RKO (cell line): ENCODE measurements at regions not wholly inside any gene's neighbourhood (a gene's known extent, or its start where the extent isn't known, plus 50 kb on each side); places are given as distances from the start of the nearest gene placed in this dataset.

Experiments
- DNase-seq: peaks from one replicate; pipeline ENCODE4 v3.0.0-alpha.2; 2016; ENCODE audit warnings: low spot score

GRCh38 chr2:5236249-5236648 lies 455.9 kb upstream of the SOX11 start:
- no peak for DNase-seq

GRCh38 chr2:5242751-5243150 lies 449.4 kb upstream of the SOX11 start:
- DNase-seq: no peak

DNA sequence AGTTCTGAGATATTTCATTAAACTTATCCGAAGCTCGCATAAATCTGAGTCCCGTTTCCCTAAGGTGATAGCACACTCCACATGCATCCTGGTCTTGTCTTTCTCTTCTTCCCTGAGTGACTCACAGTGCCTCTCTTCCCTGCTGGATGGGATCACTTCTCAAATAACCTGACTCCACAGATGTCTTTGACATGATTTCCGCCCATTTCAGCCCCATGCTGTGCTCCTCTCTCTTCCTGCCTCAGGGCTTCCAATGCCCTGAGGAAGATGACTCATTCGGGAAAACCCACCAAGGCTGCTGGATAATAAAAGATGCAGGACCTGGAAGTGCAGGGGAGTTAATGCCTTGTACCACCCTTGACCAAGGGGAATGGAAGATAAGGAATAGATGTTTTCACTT lies 441.7 kb upstream of the SOX11 start:
- DNase-seq: no peak

- DNase-seq: no peak
These were observed 438.9 kb upstream of the SOX11 start for GRCh38 chr2:5253263-5253662.

- DNase-seq: no peak
These were observed 437.3 kb upstream of the SOX11 start for GRCh38 chr2:5254791-5255332.

GRCh38 chr2:5263291-5263690 lies 428.9 kb upstream of the SOX11 start:
- no peak for DNase-seq

GRCh38 chr2:5264361-5264760 lies 427.8 kb upstream of the SOX11 start:
- DNase-seq: no peak

DNA sequence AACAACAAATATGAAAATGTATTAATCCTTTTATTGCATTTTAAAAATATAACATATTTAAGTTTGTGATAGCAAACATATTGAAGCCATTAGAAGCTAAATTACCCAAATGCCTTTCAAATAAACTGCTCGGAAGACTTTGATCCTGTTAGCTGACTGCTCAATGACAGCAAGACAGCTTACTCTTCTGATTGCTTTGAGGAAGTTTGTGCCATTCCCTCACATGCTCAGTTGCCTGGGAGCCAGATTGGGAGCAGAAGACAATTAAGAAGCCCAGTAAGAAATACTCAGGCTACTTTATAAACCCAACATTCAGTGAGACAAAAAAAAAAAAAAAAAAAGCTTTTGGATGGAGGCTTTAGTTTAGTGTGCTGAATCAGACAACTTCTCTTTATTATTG lies 407.1 kb upstream of the SOX11 start:
- DNase-seq: no peak

DNA sequence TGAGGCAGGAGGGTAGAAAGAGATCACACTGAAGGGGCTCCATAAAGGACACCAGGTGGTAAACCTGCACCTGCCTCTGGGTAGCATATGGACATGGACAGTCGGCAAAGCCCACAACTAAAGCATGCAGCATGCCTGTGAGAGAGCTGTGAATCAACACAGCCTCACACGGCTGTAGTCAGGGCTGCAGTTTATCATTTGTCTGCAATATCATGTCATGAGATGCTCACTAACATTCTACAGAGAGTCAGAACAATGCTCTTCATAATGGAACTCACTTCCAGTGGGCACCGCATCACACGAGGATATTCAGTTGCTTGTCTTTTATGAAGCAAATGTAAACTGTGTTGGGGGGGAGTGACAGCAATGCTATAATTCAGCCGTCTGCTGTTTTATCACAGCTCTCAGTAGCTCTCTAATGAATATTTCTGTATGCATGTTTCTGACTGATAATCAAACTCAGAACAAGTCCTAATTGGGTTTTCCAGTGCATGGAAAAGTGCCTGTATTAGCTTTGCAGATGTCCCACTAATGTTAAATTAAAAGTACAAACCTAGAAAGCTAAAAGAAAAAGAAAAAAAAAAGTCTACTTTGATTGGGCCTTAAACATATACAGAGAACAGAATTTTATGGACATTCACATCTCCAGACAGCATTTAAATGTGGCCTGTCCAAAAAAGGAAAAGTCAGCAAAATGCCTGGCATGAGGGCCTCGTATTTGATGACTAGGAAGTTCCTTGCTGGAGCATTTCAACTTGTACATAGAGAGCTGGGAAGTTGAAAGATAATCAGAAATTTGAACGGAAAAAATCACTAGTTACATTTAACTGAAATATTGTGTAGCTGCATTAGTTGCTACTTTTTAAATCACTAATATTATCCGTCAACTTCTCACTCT lies 406.1 kb upstream of the SOX11 start:
- no peak for DNase-seq

DNA sequence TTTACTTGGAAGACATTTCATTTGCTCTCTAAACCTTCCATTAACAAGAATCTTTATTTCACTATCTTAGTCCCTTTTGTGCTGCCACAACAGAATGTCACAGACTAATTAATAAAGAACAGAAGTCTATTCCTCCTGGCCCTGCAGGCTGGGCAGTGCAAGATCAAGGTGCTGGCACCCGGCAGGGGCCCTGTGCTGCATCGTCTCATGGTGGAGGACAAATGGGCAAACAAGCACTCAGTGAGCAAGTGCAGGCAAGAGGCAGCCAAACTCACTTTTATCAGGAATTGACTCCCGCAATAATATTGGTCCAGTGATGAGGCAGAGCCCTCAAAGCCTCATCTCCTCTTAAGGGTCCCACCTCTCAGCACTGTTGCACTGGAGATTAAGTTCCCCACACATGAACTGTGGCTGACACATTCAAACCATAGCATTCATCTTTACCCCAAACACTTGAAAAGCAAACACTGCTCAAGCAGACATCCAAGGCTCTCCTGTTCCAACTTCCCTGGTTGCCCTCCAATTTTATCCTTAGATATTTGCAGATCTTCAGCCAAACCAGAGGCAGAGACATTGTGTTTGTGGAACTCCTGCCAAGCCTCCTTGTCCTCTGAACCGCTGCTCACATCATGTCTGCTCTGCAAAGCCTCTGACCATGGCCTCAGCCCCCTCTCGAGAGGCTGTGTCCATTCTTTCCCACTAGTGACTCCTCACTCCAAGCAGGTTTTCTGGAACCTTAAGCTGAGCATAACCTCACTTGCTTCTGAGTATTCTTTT lies 404.4 kb upstream of the SOX11 start:
- DNase-seq: no peak

GRCh38 chr2:5290900-5291546 lies 401.2 kb upstream of the SOX11 start:
- DNase-seq: no peak

- no peak for DNase-seq
These were observed 387.5 kb upstream of the SOX11 start for GRCh38 chr2:5304640-5305039.

DNA sequence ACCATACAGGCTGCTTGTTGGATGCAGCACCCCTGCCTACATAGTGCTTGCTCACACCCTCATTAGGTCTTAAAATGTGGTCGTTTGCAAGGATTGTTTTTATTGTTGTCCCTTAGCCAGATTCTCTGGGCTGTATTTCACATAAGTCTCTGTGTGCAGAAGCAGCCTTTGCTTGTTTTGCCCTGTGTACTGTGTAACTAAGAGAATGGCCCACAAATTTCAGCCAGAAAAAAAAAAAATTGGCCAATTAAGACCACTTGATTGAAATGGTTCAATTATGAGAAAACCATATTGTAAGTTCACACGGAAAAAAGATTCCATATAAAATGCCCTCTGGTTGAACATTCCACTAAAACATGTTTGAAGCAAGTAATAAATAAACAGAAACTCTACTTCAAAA lies 377.1 kb upstream of the SOX11 start:
- DNase-seq: no peak

DNA sequence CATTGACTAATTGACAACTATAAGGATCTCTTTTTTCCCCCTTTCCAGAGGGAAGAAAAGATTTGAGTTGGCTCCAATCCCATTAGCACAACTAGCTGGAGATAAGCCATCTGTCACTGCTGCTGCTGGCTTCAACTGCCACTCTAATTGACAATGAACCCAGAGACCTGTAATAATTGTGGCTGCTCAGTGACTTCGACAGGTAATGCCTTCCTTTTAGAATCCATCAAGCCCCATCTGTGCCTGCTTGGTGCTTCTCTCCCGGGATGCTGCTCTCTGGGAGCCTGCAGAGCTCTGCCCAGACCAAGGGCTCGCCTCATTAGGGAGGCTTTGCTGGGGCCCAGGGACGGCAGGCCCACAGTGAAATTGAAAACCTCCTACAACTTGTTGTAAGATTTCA lies 376.7 kb upstream of the SOX11 start:
- no peak for DNase-seq

- DNase-seq: no peak
These were observed 376.1 kb upstream of the SOX11 start for GRCh38 chr2:5316001-5316490.

GRCh38 chr2:5319493-5319892 lies 372.7 kb upstream of the SOX11 start:
- no peak for DNase-seq

DNA sequence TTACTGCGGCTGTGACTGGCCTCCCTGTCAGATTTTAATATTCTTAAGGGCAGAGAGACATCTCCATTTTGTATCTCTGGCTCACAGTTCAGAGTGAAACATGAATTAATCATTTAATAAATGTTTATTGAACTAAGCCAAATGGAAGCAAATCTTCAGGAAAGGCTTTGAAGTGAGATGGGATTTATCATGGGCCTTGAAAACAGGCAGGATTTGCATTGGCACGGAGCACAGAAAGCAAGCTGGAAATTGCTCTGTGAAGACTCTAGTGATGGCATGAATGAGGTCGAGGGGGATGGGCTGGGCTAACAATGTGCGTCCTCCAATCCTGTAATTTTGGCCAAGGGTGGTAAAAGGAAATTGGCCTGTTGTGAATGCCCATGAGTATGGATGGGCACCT lies 369.8 kb upstream of the SOX11 start:
- DNase-seq: no peak

DNA sequence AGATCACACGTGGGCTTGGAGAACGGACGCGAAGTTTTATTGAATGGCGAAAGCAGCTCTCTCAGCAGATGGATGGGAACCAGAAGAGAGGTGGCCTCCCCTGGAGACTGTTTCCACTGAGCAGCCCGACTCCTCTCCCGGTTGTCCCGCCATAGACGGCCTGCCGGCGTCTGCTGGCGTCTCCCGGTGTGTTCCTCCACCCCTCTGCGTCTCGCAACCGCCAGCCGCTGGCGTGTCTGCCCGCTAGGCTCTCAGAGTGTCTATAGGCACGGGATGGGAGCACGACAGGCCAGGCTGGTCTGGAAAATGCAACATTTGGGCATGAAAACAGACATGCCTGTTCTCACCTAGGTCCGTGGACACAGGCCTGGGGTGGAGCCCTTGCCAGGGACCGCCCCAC lies 366.7 kb upstream of the SOX11 start:
- DNase-seq: no peak

DNA sequence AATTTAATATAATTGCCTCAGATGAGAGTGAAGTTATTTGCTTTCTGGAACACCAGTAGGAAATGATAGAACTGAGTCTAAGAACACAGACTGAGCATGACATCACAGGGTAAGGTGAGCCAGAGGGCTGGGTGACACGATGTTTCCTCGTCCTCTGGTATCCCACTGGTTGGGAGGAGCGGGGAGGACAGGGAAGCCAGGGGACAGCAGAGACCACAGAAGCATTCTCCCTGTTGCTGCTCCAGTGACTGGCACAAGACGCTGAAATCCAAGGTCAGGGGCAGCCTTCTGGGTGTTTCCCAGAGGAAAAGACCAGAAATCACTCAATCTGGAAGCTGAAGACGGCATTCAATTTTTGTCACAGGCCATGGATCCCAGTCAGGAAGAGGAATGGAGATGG lies 363.4 kb upstream of the SOX11 start:
- DNase-seq: no peak

- no peak for DNase-seq
These were observed 362.4 kb upstream of the SOX11 start for GRCh38 chr2:5329763-5330162.

GRCh38 chr2:5330961-5331360 lies 361.2 kb upstream of the SOX11 start:
- DNase-seq: no peak

DNA sequence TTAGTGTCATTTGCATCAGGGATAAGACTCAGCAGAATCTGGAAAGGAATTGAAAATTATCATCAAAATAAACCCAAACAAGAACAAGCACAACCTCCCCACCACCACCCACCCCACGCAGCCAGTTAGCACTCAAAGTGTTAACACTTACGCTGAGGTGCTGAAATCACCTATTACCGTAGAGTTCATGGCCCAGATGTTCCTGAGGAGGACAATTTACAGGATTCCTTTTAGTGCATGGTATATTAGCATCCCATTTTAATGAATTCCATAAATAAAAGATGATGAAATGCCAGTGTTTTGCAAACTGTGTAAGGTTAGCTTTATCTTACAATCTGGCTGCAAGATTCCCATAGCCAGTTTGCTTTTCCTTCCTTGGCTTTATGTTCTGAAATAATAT lies 359.3 kb upstream of the SOX11 start:
- DNase-seq: no peak
